ENCODE measurements at regions not wholly inside any gene's neighbourhood (a gene's known extent, or its start where the extent isn't known, plus 50 kb on each side); places are given as distances from the start of the nearest gene placed in this dataset.

- TF ChIP-seq CHD7 (IDR thresholded peaks at IDR 0.05; ENCODE audit: insufficient replicate concordance, low read length) (no peak), YY1 (IDR thresholded peaks at IDR 0.05; ENCODE audit: low read depth, low read length) (no peak), SP2 (IDR thresholded peaks at IDR 0.05; ENCODE audit: low read length) (no peak)
Measured at GRCh38 chr1:232283864-232284263, 346.1 kb downstream of the SIPA1L2 start (continued).

Data from H1 (cell line).